ENCODE measurements at regions not wholly inside any gene's neighbourhood (a gene's known extent, or its start where the extent isn't known, plus 50 kb on each side); places are given as distances from the start of the nearest gene placed in this dataset.
A peak's percentile ranks its signal among the peaks of the same experiment; 100 is the strongest.

GRCh38 chr18:31244771-31245394, 73.1 kb upstream of the DSG1 start:
- Histone ChIP-seq H3K27ac (peak overlapping the region in 3 of 4 donors; percentile 38 to 71 (median 39)), H3K9me3 (no peaks in the 10 kb centered on the region), H3K36me3 (replicated peaks in 1 of 2; ENCODE audit: insufficient read depth in 1 of 2, low read depth in 2 of 2) (no peaks in the 10 kb centered on the region), H3K27me3 (no peaks in the 10 kb centered on the region), H3K4me3 (no peak overlapping the region), H3K4me1 (peaks cover 63% of the 10 kb centered on the region)
- no peak for TF ChIP-seq CTCF (IDR thresholded peaks at IDR 0.05)
- no peak for TF ChIP-seq POLR2A (IDR thresholded peaks at IDR 0.05)
- intact Hi-C loops (cut with DNase I): no loop called here
- ATAC-seq (no peak), DNase-seq (no peak)
- WGBS, 2 donors: 24 to 35% methylated on average over 7 of the region's 7 CpGs

- no peaks in the 10 kb centered on the region for H3K36me3 ChIP-seq (replicated peaks in 1 of 2; ENCODE audit: insufficient read depth in 1 of 2, low read depth in 2 of 2)
- H3K9me3 ChIP-seq: no peaks in the 10 kb centered on the region
- no peak for TF ChIP-seq CTCF (IDR thresholded peaks at IDR 0.05)
- no peak for TF ChIP-seq POLR2A (IDR thresholded peaks at IDR 0.05)
- DNase-seq: no peak
- intact Hi-C loops (cut with DNase I): no loop called here
- peaks cover 58% of the 10 kb centered on the region for H3K4me1 ChIP-seq
- no peaks in the 10 kb centered on the region for H3K27me3 ChIP-seq
- H3K27ac ChIP-seq: no peak overlapping the region
- no peak for ATAC-seq
- no peak overlapping the region for H3K4me3 ChIP-seq
- WGBS, 2 donors: 84 to 85% methylated on average over 3 of the region's 3 CpGs
Observed at GRCh38 chr18:31245820-31246219, 72.1 kb upstream of the DSG1 start.

- H3K27ac ChIP-seq: no peak overlapping the region
- no peak for DNase-seq
- 51 to 65% methylated on average over 2 of the region's 2 CpGs for WGBS, 2 donors
- ATAC-seq: no peak
- H3K36me3 ChIP-seq (replicated peaks in 1 of 2; ENCODE audit: insufficient read depth in 1 of 2, low read depth in 2 of 2): no peaks in the 10 kb centered on the region
- no peaks in the 10 kb centered on the region for H3K27me3 ChIP-seq
- intact Hi-C loops (cut with DNase I): no loop called here
- H3K4me1 ChIP-seq: peaks cover 51% of the 10 kb centered on the region
- H3K9me3 ChIP-seq: no peaks in the 10 kb centered on the region
- TF ChIP-seq CTCF (IDR thresholded peaks at IDR 0.05): no peak
- TF ChIP-seq POLR2A (IDR thresholded peaks at IDR 0.05): no peak
- H3K4me3 ChIP-seq: no peak overlapping the region
Observed at GRCh38 chr18:31246460-31246859, 71.5 kb upstream of the DSG1 start.

GRCh38 chr18:31247574-31248199, 70.3 kb upstream of the DSG1 start:
- H3K9me3 ChIP-seq: no peaks in the 10 kb centered on the region
- no peak for TF ChIP-seq POLR2A (IDR thresholded peaks at IDR 0.05)
- TF ChIP-seq CTCF (IDR thresholded peaks at IDR 0.05): no peak
- H3K27ac ChIP-seq: peak overlapping the region in 1 of 4 donors; percentile 34
- peaks cover 39% of the 10 kb centered on the region for H3K4me1 ChIP-seq
- H3K36me3 ChIP-seq (replicated peaks in 1 of 2; ENCODE audit: insufficient read depth in 1 of 2, low read depth in 2 of 2): no peaks in the 10 kb centered on the region
- no peaks in the 10 kb centered on the region for H3K27me3 ChIP-seq
- DNase-seq (no peak), ATAC-seq (peak; percentile 35)
- no peak overlapping the region for H3K4me3 ChIP-seq
- intact Hi-C loops (cut with DNase I): no loop called here
- WGBS, 2 donors: 26 to 27% methylated on average over 6 of the region's 6 CpGs
